Esophagus muscularis mucosa (tissue), 4 donors: ENCODE measurements at regions not wholly inside any gene's neighbourhood (a gene's known extent, or its start where the extent isn't known, plus 50 kb on each side); places are given as distances from the start of the nearest gene placed in this dataset.

ENCODE experiments used
- DNase-seq: peaks from one replicate; pipeline ENCODE4 v3.0.0-alpha.2; 2017; ENCODE audit errors: extremely low spot score
- H3K27ac ChIP-seq, 4 donors: fragments of 200-600 bp; sonication (generic); replicated peaks in 1 of 4; 1 replicate in 3 of 4; 2 replicates in 1 of 4; pipeline ENCODE4 v1.5.1; 2016 to 2019; ENCODE audit warnings: mild to moderate bottlenecking in 1 of 4
- H3K27me3 ChIP-seq, 4 donors: fragments of 200-600 bp; sonication (generic); one replicate each; pipeline versions ENCODE4 v1.5.1 to v1.6.0; 2016 to 2019
- H3K36me3 ChIP-seq, 4 donors: fragments of 200-600 bp; sonication (generic); one replicate each; pipeline ENCODE4 v1.5.1; 2016 to 2019
- H3K4me1 ChIP-seq, 4 donors: fragments of 200-600 bp; sonication (generic); one replicate each; pipeline ENCODE4 v1.5.1; 2016 to 2019
- H3K4me3 ChIP-seq, 4 donors: fragments of 200-600 bp; sonication (generic); 1 replicate in 2 of 4; 2 replicates in 2 of 4; pipeline ENCODE4 v1.5.1; 2016 to 2019; ENCODE audit warnings: mild to moderate bottlenecking in 4 of 4, moderate library complexity in 1 of 4
- H3K9me3 ChIP-seq, 4 donors: fragments of 200-600 bp; sonication (generic); 1 replicate in 3 of 4; 2 replicates in 1 of 4; pipeline ENCODE4 v1.5.1; 2016 to 2019
- CTCF ChIP-seq, 3 experiments: fragments of 200-600 bp in 2 of 3; fragments of 450-650 bp in 1 of 3; sonication (generic) in 2 of 3; IDR thresholded peaks; one replicate each; pipeline ENCODE4 v1.5.1; 2017 to 2019; ENCODE audit warnings: antibody characterized with exemption in 3 of 3, mild to moderate bottlenecking in 2 of 3, moderate library complexity in 1 of 3
- EP300 ChIP-seq: sonication (generic); formaldehyde crosslinking; IDR thresholded peaks from one replicate; pipeline ENCODE4 v1.6.1; 2017; ENCODE audit warnings: antibody characterized with exemption
- POLR2A ChIP-seq: fragments of 450-650 bp; IDR thresholded peaks from one replicate; pipeline ENCODE4 v1.6.1; 2017; ENCODE audit warnings: antibody characterized with exemption, moderate library complexity, mild to moderate bottlenecking, low read depth
- POLR2AphosphoS5 ChIP-seq, 2 donors: sonication (generic); formaldehyde crosslinking; IDR thresholded peaks; one replicate each; pipeline ENCODE4 v1.6.1; 2017; ENCODE audit warnings: antibody characterized with exemption in 2 of 2
- WGBS: methylation state at CpG from one replicate; pipeline ENCODE4 v1.1.5; 2018; 5-methylcytosine and 5-hydroxymethylcytosine counted together
- intact Hi-C: fragments of 100-400 bp; cut with DNase I; formaldehyde crosslinking; loops from one replicate; pipeline ENCODE4 v1.15.1; 2023

- TF ChIP-seq POLR2A (no peak), EP300 (no peak), POLR2AphosphoS5 (IDR thresholded peaks at IDR 0.05) (no peak), CTCF (IDR thresholded peaks at IDR 0.05) (no peak)
- Histone ChIP-seq H3K27ac (no peak overlapping the region), H3K9me3 (no peaks in the 10 kb centered on the region), H3K4me1 (no peaks in the 10 kb centered on the region), H3K4me3 (no peak overlapping the region), H3K27me3 (no peaks in the 10 kb centered on the region), H3K36me3 (no peaks in the 10 kb centered on the region)
- 76% methylated on average over 2 of the region's 2 CpGs for WGBS
- intact Hi-C loops: no loop called here
- DNase-seq: no peak
Measured at GRCh38 chr10:36621346-36621745, 504.1 kb upstream of the ANKRD30A start.

GRCh38 chr10:36612436-36612835, 513.0 kb upstream of the ANKRD30A start:
- WGBS: 97% methylated on average over 4 of the region's 4 CpGs
- intact Hi-C loops: no loop called here

GRCh38 chr10:36608866-36609265, 516.5 kb upstream of the ANKRD30A start:
- no peaks in the 10 kb centered on the region for H3K27me3 ChIP-seq
- TF ChIP-seq POLR2AphosphoS5 (IDR thresholded peaks at IDR 0.05) (no peak), CTCF (IDR thresholded peaks at IDR 0.05) (no peak)
- DNase-seq: no peak
- no peaks in the 10 kb centered on the region for H3K4me1 ChIP-seq
- no peaks in the 10 kb centered on the region for H3K9me3 ChIP-seq
- intact Hi-C loops: no loop called here
- H3K27ac ChIP-seq: no peak overlapping the region
- H3K36me3 ChIP-seq: no peaks in the 10 kb centered on the region
- WGBS: 83% methylated on average over 4 of the region's 4 CpGs
- no peak overlapping the region for H3K4me3 ChIP-seq

More at GRCh38 chr10:36612436-36612835, 513.0 kb upstream of the ANKRD30A start:
- Histone ChIP-seq H3K27me3 (no peaks in the 10 kb centered on the region), H3K4me3 (no peak overlapping the region), H3K36me3 (no peaks in the 10 kb centered on the region), H3K9me3 (no peaks in the 10 kb centered on the region), H3K27ac (no peak overlapping the region), H3K4me1 (no peaks in the 10 kb centered on the region)
- TF ChIP-seq EP300 (no peak), POLR2A (no peak), CTCF (IDR thresholded peaks at IDR 0.05) (no peak), POLR2AphosphoS5 (IDR thresholded peaks at IDR 0.05) (no peak)
- no peak for DNase-seq

GRCh38 chr10:36608251-36608650, 517.1 kb upstream of the ANKRD30A start:
- Histone ChIP-seq H3K4me1 (no peaks in the 10 kb centered on the region), H3K9me3 (no peaks in the 10 kb centered on the region), H3K27me3 (no peaks in the 10 kb centered on the region), H3K4me3 (no peak overlapping the region), H3K27ac (no peak overlapping the region), H3K36me3 (no peaks in the 10 kb centered on the region)
- intact Hi-C loops: no loop called here
- TF ChIP-seq POLR2A (no peak), CTCF (IDR thresholded peaks at IDR 0.05) (no peak), EP300 (no peak), POLR2AphosphoS5 (IDR thresholded peaks at IDR 0.05) (no peak)
- DNase-seq: no peak
- WGBS: 50% methylated on average over 1 of the region's 1 CpG

- 85% methylated on average over 5 of the region's 5 CpGs for WGBS
- DNase-seq: no peak
- Histone ChIP-seq H3K27me3 (no peaks in the 10 kb centered on the region), H3K4me1 (peaks cover 0 to 5% (median 0%) of the 10 kb centered on the region in 4 donors), H3K27ac (no peak overlapping the region), H3K4me3 (no peak overlapping the region), H3K36me3 (no peaks in the 10 kb centered on the region), H3K9me3 (no peaks in the 10 kb centered on the region)
- TF ChIP-seq POLR2A: no peak
- TF ChIP-seq POLR2AphosphoS5 (IDR thresholded peaks at IDR 0.05): no peak
- TF ChIP-seq EP300: no peak
- no peak for TF ChIP-seq CTCF (IDR thresholded peaks at IDR 0.05)
- intact Hi-C loops: no loop called here
Measured at GRCh38 chr10:36606234-36606839, 519.1 kb upstream of the ANKRD30A start.
